Immature natural killer cell (primary cell): ENCODE measurements at regions not wholly inside any gene's neighbourhood (a gene's known extent, or its start where the extent isn't known, plus 50 kb on each side); places are given as distances from the start of the nearest gene placed in this dataset.

ENCODE experiments used
- DNase-seq, 3 donors: peaks; one replicate each; pipeline ENCODE4 v3.0.0; 2022; ENCODE audit warnings: mixed read lengths in 1 of 3
- H3K27ac Mint-ChIP-seq, 6 donors: one replicate each; pipeline ENCODE4 v1.8.0; 2020; ENCODE audit warnings: mixed read lengths in 6 of 6, mild to moderate bottlenecking in 5 of 6, inconsistent platforms in 4 of 6, moderate library complexity in 3 of 6
- H3K27me3 Mint-ChIP-seq, 3 donors: one replicate each; pipeline ENCODE4 v1.8.0; 2020 to 2021; ENCODE audit warnings: low read depth in 3 of 3, mild to moderate bottlenecking in 3 of 3, mixed read lengths in 3 of 3, moderate library complexity in 3 of 3, inconsistent platforms in 1 of 3
- H3K36me3 Mint-ChIP-seq, 3 donors: one replicate each; pipeline ENCODE4 v1.8.0; 2020; ENCODE audit warnings: mixed read lengths in 3 of 3, inconsistent platforms in 2 of 3, mild to moderate bottlenecking in 2 of 3
- H3K4me1 Mint-ChIP-seq, 2 donors: one replicate each; pipeline ENCODE4 v1.8.0; 2020; ENCODE audit warnings: inconsistent platforms in 2 of 2, mild to moderate bottlenecking in 2 of 2, mixed read lengths in 2 of 2, moderate library complexity in 1 of 2
- H3K4me3 Mint-ChIP-seq, 5 donors: one replicate each; pipeline ENCODE4 v1.8.0; 2020; ENCODE audit warnings: mild to moderate bottlenecking in 5 of 5, mixed read lengths in 5 of 5, inconsistent platforms in 3 of 5, moderate library complexity in 3 of 5
- H3K9me3 Mint-ChIP-seq, 6 donors: one replicate each; pipeline ENCODE4 v1.8.0; 2020; ENCODE audit warnings: mild to moderate bottlenecking in 6 of 6, mixed read lengths in 6 of 6, inconsistent platforms in 4 of 6, moderate library complexity in 3 of 6

- Mint-ChIP-seq H3K27ac (no peak overlapping the region), H3K36me3 (no peaks in the 10 kb centered on the region), H3K4me3 (no peak overlapping the region), H3K4me1 (no peaks in the 10 kb centered on the region), H3K27me3 (peaks cover 0 to 4% (median 0%) of the 10 kb centered on the region in 3 donors), H3K9me3 (peaks cover 4 to 11% (median 7%) of the 10 kb centered on the region in 6 donors)
- DNase-seq: no peak
Observed at GRCh38 chr18:6465281-6465680, 50.6 kb upstream of the L3MBTL4 start.

DNA sequence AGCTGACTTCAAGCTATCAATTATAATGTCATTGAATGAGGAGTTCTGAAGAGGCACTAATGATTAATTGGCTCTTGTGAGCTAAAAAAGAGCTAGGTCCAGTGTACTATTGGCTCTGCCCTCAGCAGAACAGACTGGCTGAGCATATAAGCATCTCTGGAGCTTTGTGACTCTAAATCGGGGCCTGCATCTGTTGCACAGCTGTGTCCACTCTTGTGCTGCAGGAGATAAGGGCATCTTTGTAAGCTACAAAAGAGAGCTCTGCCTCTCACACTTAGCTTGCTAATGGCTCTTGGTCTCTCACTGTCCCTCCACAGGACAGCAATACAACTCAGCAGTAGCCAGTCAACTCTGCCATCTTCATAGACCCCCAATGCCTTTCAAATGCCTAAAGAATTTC lies 61.5 kb upstream of the L3MBTL4 start:
- Mint-ChIP-seq H3K4me3 (no peak overlapping the region), H3K27ac (no peak overlapping the region), H3K36me3 (peaks cover 0 to 3% (median 0%) of the 10 kb centered on the region in 3 donors), H3K27me3 (peaks cover 2 to 7% (median 6%) of the 10 kb centered on the region in 3 donors), H3K9me3 (peaks cover 0 to 11% (median 6%) of the 10 kb centered on the region in 6 donors), H3K4me1 (no peaks in the 10 kb centered on the region)
- DNase-seq: no peak

DNA sequence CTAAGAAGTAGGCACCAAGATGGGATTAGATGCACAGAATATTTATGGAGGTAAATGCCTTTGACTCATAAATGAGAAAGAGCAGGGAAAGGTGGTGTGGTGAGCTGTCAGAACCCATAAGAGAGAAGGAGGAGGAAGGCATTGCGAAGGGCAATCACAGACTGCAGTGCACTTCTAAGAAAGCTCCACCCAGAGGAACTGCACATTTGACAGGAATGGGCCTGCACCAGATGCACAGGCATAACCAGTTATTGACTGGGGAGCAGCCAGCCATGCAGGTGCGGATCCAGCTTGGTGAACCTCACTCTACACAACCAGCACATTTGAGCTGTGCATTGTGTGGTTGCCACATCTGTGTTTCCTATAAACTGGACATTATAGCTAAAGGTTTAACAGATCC lies 62.2 kb upstream of the L3MBTL4 start:
- Mint-ChIP-seq H3K27me3 (peaks cover 2 to 7% (median 6%) of the 10 kb centered on the region in 3 donors), H3K27ac (no peak overlapping the region), H3K36me3 (peaks cover 0 to 3% (median 0%) of the 10 kb centered on the region in 3 donors), H3K4me3 (no peak overlapping the region), H3K9me3 (peaks cover 0 to 4% (median under 1%) of the 10 kb centered on the region in 6 donors), H3K4me1 (no peaks in the 10 kb centered on the region)
- no peak for DNase-seq

DNA sequence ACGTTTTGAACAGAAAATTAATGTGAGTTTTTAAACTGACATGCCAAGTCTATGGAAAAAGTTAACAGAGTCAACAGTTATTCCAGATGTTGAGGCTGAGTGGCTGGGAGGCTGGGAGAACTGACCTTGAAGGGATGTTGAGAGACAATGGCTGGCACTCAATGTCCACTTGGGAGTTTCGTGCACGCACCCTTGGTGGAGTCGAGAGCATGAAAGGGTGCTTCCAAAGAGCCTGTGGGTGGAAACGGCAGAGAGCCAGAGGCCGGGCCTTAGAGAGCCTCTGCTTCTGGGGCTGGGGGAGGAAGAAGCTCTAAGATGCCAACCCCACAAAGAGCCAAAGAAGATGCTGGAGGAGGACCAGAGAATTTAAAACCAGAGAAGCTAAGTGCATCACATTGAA lies 63.4 kb upstream of the L3MBTL4 start:
- Mint-ChIP-seq H3K27me3 (peaks cover 2 to 7% (median 6%) of the 10 kb centered on the region in 3 donors), H3K36me3 (peaks cover 0 to 3% (median 0%) of the 10 kb centered on the region in 3 donors), H3K27ac (no peak overlapping the region), H3K9me3 (peaks cover 0 to 2% (median 0%) of the 10 kb centered on the region in 6 donors), H3K4me1 (peaks cover 1 to 7% of the 10 kb centered on the region in 2 donors), H3K4me3 (no peak overlapping the region)
- no peak for DNase-seq

- Mint-ChIP-seq H3K4me3 (no peak overlapping the region), H3K36me3 (peaks cover 0 to 3% (median 0%) of the 10 kb centered on the region in 3 donors), H3K9me3 (no peaks in the 10 kb centered on the region), H3K27me3 (peaks cover 0 to 12% (median 2%) of the 10 kb centered on the region in 3 donors), H3K27ac (no peak overlapping the region), H3K4me1 (peaks cover 6 to 7% of the 10 kb centered on the region in 2 donors)
- DNase-seq: no peak
Observed at GRCh38 chr18:6479699-6480098, 65.0 kb upstream of the L3MBTL4 start.

GRCh38 chr18:6482198-6482977 lies 67.7 kb upstream of the L3MBTL4 start:
- peaks cover 0 to 12% (median 4%) of the 10 kb centered on the region in 3 donors for H3K27me3 Mint-ChIP-seq
- no peaks in the 10 kb centered on the region for H3K9me3 Mint-ChIP-seq
- no peak overlapping the region for H3K27ac Mint-ChIP-seq
- peak; percentile 9 to 27 (median 18) for DNase-seq
- peaks cover 0 to 3% (median 0%) of the 10 kb centered on the region in 3 donors for H3K36me3 Mint-ChIP-seq
- peaks cover 6 to 7% of the 10 kb centered on the region in 2 donors for H3K4me1 Mint-ChIP-seq
- H3K4me3 Mint-ChIP-seq: no peak overlapping the region

- Mint-ChIP-seq H3K27ac (no peak overlapping the region), H3K27me3 (peaks cover 2 to 9% (median 2%) of the 10 kb centered on the region in 3 donors), H3K9me3 (no peaks in the 10 kb centered on the region), H3K4me1 (peaks cover 6 to 7% of the 10 kb centered on the region in 2 donors), H3K4me3 (no peak overlapping the region), H3K36me3 (no peaks in the 10 kb centered on the region)
- no peak for DNase-seq
Observed at GRCh38 chr18:6484659-6485058, 69.9 kb upstream of the L3MBTL4 start.

DNA sequence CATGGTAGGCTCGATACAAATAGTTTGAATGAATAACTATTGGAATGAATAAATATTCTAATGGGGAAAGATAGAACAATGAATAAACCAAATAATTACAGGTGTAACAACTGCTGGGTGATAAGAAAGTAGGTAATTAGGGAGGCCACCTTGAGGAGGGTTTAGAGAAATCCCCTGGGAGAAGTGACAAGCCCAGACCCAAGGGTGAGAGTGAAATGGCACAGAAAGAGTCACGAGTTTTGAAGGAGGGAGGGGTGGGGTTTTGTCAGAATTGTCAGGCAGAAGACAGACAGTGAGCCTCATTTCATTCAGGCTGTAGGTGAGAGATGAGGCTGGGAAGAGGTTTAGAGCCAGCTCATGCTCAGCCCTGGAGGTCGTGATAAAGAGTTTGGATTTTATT lies 71.6 kb upstream of the L3MBTL4 start:
- no peaks in the 10 kb centered on the region for H3K9me3 Mint-ChIP-seq
- peaks cover 2 to 9% (median 4%) of the 10 kb centered on the region in 3 donors for H3K27me3 Mint-ChIP-seq
- DNase-seq: no peak
- no peak overlapping the region for H3K4me3 Mint-ChIP-seq
- no peak overlapping the region for H3K27ac Mint-ChIP-seq
- peaks cover 6 to 7% of the 10 kb centered on the region in 2 donors for H3K4me1 Mint-ChIP-seq
- no peaks in the 10 kb centered on the region for H3K36me3 Mint-ChIP-seq

DNA sequence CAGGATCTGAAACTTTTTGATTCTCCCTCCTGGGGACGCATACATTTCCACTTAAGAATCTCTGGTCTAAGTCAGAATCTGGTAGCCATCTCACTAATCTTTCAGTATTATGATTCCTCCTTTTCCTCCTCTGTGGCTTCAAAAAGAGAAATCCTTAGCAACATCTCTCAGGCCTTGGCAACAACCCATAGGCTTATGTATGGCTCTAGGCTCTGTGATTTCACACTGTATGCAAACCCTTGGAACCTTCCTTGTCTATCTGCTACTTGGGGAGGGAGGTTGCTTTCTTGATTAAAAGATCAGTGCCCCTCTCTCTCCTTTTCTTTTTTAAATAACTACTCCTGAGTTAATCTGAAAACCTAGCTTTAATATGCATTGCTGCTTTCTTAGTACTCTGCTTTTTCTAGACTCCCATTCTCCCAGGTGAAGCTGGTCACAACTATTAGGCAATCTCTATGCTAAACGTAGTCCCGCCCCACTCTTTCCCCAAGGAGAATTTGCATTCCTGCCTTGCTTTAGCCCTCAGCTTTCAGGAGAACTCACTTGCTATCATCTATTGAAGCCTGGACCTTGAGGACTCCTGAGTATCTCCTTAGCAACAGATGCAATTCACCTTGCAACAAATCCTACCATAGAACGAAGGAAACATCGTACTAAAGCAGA lies 72.2 kb upstream of the L3MBTL4 start:
- no peak overlapping the region for H3K27ac Mint-ChIP-seq
- peaks cover 2 to 9% (median 4%) of the 10 kb centered on the region in 3 donors for H3K27me3 Mint-ChIP-seq
- peaks cover 6 to 7% of the 10 kb centered on the region in 2 donors for H3K4me1 Mint-ChIP-seq
- H3K36me3 Mint-ChIP-seq: no peaks in the 10 kb centered on the region
- no peak overlapping the region for H3K4me3 Mint-ChIP-seq
- no peaks in the 10 kb centered on the region for H3K9me3 Mint-ChIP-seq
- no peak for DNase-seq

- Mint-ChIP-seq H3K27me3 (peaks cover 2 to 9% (median 4%) of the 10 kb centered on the region in 3 donors), H3K4me1 (peaks cover 0 to 5% of the 10 kb centered on the region in 2 donors), H3K4me3 (no peak overlapping the region), H3K36me3 (no peaks in the 10 kb centered on the region), H3K27ac (no peak overlapping the region), H3K9me3 (no peaks in the 10 kb centered on the region)
- DNase-seq: no peak
Observed at GRCh38 chr18:6487968-6488367, 73.3 kb upstream of the L3MBTL4 start.

GRCh38 chr18:6488956-6489355 lies 74.2 kb upstream of the L3MBTL4 start:
- Mint-ChIP-seq H3K4me1 (no peaks in the 10 kb centered on the region), H3K27me3 (peaks cover 2 to 5% (median 4%) of the 10 kb centered on the region in 3 donors), H3K9me3 (peaks cover 0 to 1% (median 0%) of the 10 kb centered on the region in 6 donors), H3K36me3 (no peaks in the 10 kb centered on the region), H3K27ac (no peak overlapping the region), H3K4me3 (no peak overlapping the region)
- no peak for DNase-seq

DNA sequence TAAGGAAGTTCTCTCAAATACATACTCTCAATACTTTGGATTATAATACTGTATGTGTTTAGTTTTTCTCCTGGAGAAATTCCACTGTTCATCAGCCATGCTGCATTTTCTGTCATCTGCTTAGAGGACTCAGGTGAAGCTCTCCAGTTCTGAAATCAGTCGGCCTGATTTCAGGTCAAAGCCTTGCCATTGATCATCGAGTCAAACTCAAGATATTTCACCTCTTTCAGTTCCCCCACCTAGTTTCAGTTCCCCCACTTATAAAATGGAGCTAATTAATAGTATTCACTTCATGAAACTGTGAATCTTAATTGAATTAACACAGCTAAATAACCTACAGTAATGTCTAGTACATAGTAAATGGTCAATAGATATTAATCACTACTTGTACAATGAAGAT lies 75.3 kb upstream of the L3MBTL4 start:
- DNase-seq: no peak
- Mint-ChIP-seq H3K36me3 (no peaks in the 10 kb centered on the region), H3K27me3 (peaks cover 2 to 5% (median 5%) of the 10 kb centered on the region in 3 donors), H3K4me1 (no peaks in the 10 kb centered on the region), H3K27ac (no peak overlapping the region), H3K4me3 (no peak overlapping the region), H3K9me3 (peaks cover 0 to 2% (median 0%) of the 10 kb centered on the region in 6 donors)

DNA sequence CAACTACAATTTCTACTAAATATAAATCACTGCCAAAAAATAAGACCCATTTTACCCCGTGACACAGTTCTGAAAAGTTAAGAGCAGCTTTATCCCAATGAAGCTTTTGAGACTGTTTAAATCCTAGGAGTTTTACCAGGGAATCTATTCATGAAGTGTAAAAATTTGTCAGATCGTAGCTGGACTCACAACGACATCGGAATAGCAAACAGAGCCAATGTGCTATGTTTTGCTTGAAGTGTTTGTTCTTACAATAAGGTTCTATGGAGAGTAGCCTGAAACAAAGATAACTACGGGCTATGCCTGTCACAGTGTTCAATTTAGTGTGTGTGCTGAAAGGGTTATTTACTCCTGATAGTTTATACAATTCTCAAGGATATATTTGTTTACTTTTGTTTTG lies 78.5 kb upstream of the L3MBTL4 start:
- no peaks in the 10 kb centered on the region for H3K4me1 Mint-ChIP-seq
- H3K36me3 Mint-ChIP-seq: no peaks in the 10 kb centered on the region
- H3K27me3 Mint-ChIP-seq: peaks cover 0 to 7% (median 2%) of the 10 kb centered on the region in 3 donors
- H3K9me3 Mint-ChIP-seq: peaks cover 0 to 2% (median 0%) of the 10 kb centered on the region in 6 donors
- no peak overlapping the region for H3K4me3 Mint-ChIP-seq
- H3K27ac Mint-ChIP-seq: no peak overlapping the region
- no peak for DNase-seq

DNA sequence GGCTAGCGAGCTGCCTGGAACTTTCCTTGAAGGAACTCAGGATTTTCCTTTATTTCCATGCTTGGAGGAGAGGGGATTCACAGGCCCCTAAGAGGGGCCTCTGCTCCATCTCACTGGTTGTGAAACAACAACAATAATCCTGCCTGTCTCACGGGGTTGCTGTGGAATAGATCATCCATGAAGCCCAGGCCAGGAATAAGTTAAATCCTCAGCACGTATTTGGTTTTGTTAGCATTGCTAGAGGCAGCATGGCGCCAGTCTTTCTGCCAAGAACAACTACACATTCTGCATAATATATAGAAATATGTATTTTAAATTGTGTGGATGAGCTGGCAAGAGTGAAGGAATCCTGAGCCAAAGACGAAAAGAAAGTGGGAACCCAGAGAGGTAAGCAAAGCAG lies 80.8 kb upstream of the L3MBTL4 start:
- Mint-ChIP-seq H3K9me3 (peaks cover 0 to 2% (median 0%) of the 10 kb centered on the region in 6 donors), H3K36me3 (no peaks in the 10 kb centered on the region), H3K27me3 (peaks cover 0 to 7% (median 2%) of the 10 kb centered on the region in 3 donors), H3K27ac (no peak overlapping the region), H3K4me1 (no peaks in the 10 kb centered on the region), H3K4me3 (no peak overlapping the region)
- no peak for DNase-seq
